Neural cell (in vitro differentiated cells): ENCODE measurements at regions not wholly inside any gene's neighbourhood (a gene's known extent, or its start where the extent isn't known, plus 50 kb on each side); places are given as distances from the start of the nearest gene placed in this dataset.
"Not testable (repeated sequence)": the region's sequence is repeated elsewhere in the genome, so short reads cannot be mapped to it uniquely, and the experiment has no call there.

Experiments
- H2AFZ ChIP-seq: fragments of 200-600, 300-800 bp; sonication (generic), shearing (Covaris generic); 2 replicates; pipeline ENCODE4 v1.6.0; 2014; ENCODE audit warnings: low read depth, mild to moderate bottlenecking, antibody characterized with exemption, low read length, moderate library complexity
- H3F3A ChIP-seq: fragments of 200-600 bp; shearing (Covaris generic); 2 replicates; pipeline ENCODE4 v1.6.1; 2016; ENCODE audit warnings: mild to moderate bottlenecking, moderate library complexity, mixed read lengths, antibody characterized with exemption, low read length; ENCODE audit not compliant: insufficient read depth, poor library complexity, severe bottlenecking
- H3K27ac ChIP-seq: fragments of 200-600, 300-800 bp; sonication (generic), shearing (Covaris generic); 2 replicates; pipeline ENCODE4 v1.5.1; 2014; ENCODE audit warnings: mild to moderate bottlenecking, low read length, moderate library complexity
- H3K27me3 ChIP-seq: fragments of 300-800, 200-600 bp; sonication (generic), shearing (Covaris generic); 2 replicates; pipeline ENCODE4 v1.6.0; 2014; ENCODE audit warnings: mild to moderate bottlenecking, low read depth, low read length, moderate library complexity; ENCODE audit not compliant: insufficient read depth
- H3K36me3 ChIP-seq: fragments of 300-800, 200-600 bp; sonication (generic), shearing (Covaris generic); 2 replicates; pipeline ENCODE4 v1.5.1; 2014; ENCODE audit warnings: mild to moderate bottlenecking, antibody characterized with exemption, low read length, moderate library complexity; ENCODE audit not compliant: insufficient read depth
- H3K4me2 ChIP-seq: fragments of 300-800, 200-600 bp; sonication (generic), shearing (Covaris generic); 2 replicates; pipeline ENCODE4 v1.6.0; 2014; ENCODE audit warnings: mild to moderate bottlenecking, low read length
- H3K4me3 ChIP-seq: fragments of 300-800, 200-600 bp; sonication (generic), shearing (Covaris generic); 2 replicates; pipeline ENCODE4 v1.5.1; 2014; ENCODE audit warnings: mild to moderate bottlenecking, low read length, moderate library complexity
- H3K79me2 ChIP-seq: fragments of 200-600 bp; shearing (Covaris generic); replicated peaks from 2 replicates; pipeline ENCODE4 v1.6.0; 2014; ENCODE audit warnings: mild to moderate bottlenecking, low read length, moderate library complexity; ENCODE audit not compliant: insufficient read depth
- H3K9ac ChIP-seq: fragments of 300-800, 200-600 bp; sonication (generic), shearing (Covaris generic); 2 replicates; pipeline ENCODE4 v1.6.1; 2016; ENCODE audit warnings: mild to moderate bottlenecking, low read length, mixed read lengths
- H3K9me2 ChIP-seq: fragments of 200-600 bp; shearing (Covaris generic); 2 replicates; pipeline ENCODE4 v1.6.1; 2016; ENCODE audit warnings: mild to moderate bottlenecking, low read length, mixed read lengths; ENCODE audit not compliant: insufficient read depth
- H3K9me3 ChIP-seq: fragments of 200-600, 300-800 bp; sonication (generic), shearing (Covaris generic); 2 replicates; pipeline ENCODE4 v1.6.1; 2016; ENCODE audit warnings: mild to moderate bottlenecking, mixed run types, low read length, moderate library complexity, mixed read lengths
- H4K20me1 ChIP-seq: fragments of 200-600 bp; shearing (Covaris generic); 2 replicates; pipeline ENCODE4 v1.6.1; 2016; ENCODE audit warnings: mild to moderate bottlenecking, mixed run types; ENCODE audit not compliant: insufficient read depth
- EP300 ChIP-seq: fragments of 450-650 bp; conservative IDR thresholded peaks from 2 replicates; pipeline ENCODE4 v1.6.1; 2014; ENCODE audit warnings: antibody characterized with exemption, mild to moderate bottlenecking, moderate library complexity; ENCODE audit not compliant: poor library complexity, severe bottlenecking
- EZH2 ChIP-seq: fragments of 200-600, 300-800 bp; shearing (Covaris generic), sonication (generic); IDR thresholded peaks from 2 replicates; pipeline ENCODE4 v1.6.1; 2014; ENCODE audit warnings: antibody characterized with exemption, low read length, borderline replicate concordance, mild to moderate bottlenecking; ENCODE audit not compliant: insufficient read depth, poor library complexity, severe bottlenecking
- MXI1 ChIP-seq: fragments of 450-650 bp; conservative IDR thresholded peaks from 2 replicates; pipeline ENCODE4 v1.6.1; 2014; ENCODE audit warnings: antibody characterized with exemption, mild to moderate bottlenecking; ENCODE audit not compliant: poor library complexity, severe bottlenecking
- POLR2AphosphoS5 ChIP-seq: IDR thresholded peaks from 2 replicates; pipeline ENCODE4 v1.6.1; 2012
- RAD21 ChIP-seq: fragments of 450-650 bp; conservative IDR thresholded peaks from 2 replicates; pipeline ENCODE4 v1.6.1; 2014; ENCODE audit warnings: antibody characterized with exemption, mild to moderate bottlenecking, moderate library complexity
- SMC3 ChIP-seq: fragments of 450-650 bp; conservative IDR thresholded peaks from 2 replicates; pipeline ENCODE4 v1.6.1; 2014; ENCODE audit warnings: antibody characterized with exemption, mild to moderate bottlenecking, moderate library complexity; ENCODE audit not compliant: poor library complexity
- TAF1 ChIP-seq: IDR thresholded peaks from 2 replicates; pipeline ENCODE4 v1.6.1; 2012; ENCODE audit warnings: low read depth
- TF ChIP-seq, protein P1 (sequence below): IDR thresholded peaks from 2 replicates; pipeline ENCODE4 v1.6.1; 2012; ENCODE audit warnings: borderline replicate concordance
- TF ChIP-seq, protein P2 (sequence below): fragments of 450-650 bp; IDR thresholded peaks from 2 replicates; pipeline ENCODE4 v1.5.1; 2014; ENCODE audit warnings: antibody characterized with exemption, mild to moderate bottlenecking, moderate library complexity; ENCODE audit not compliant: poor library complexity, severe bottlenecking

DNA sequence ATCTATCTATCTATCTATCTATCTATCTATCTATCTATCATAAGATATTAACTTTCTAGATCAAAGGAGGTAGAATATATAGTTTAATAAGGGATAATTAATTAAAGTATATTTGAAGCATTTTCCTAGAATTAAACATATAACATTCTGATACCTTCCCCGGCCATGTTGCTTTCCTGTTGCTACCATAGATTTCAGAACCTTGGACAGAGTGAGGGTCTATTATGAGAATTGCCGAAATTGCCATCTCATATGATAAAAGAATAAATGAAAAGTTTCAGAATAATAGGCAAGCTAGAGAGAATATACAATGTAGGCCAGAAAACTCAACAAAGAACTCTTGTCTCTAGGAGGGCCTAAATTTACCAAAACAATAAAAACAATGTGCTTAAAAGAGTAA is 706.1 kb upstream of the TMPRSS15 start:
- no peaks in the 10 kb centered on the region for H3K27me3 ChIP-seq
- no peak overlapping the region for H3K4me2 ChIP-seq
- H3K27ac ChIP-seq = no peak overlapping the region
- H3K9ac ChIP-seq = no peak overlapping the region
- H3F3A ChIP-seq = no peaks in the 10 kb centered on the region
- TF ChIP-seq MXI1 (no peak), RAD21 (no peak), SMC3 (no peak), EZH2 (no peak), TAF1 (no peak), POLR2AphosphoS5 (no peak), EP300 (no peak)
- TF ChIP-seq, protein P1, sequence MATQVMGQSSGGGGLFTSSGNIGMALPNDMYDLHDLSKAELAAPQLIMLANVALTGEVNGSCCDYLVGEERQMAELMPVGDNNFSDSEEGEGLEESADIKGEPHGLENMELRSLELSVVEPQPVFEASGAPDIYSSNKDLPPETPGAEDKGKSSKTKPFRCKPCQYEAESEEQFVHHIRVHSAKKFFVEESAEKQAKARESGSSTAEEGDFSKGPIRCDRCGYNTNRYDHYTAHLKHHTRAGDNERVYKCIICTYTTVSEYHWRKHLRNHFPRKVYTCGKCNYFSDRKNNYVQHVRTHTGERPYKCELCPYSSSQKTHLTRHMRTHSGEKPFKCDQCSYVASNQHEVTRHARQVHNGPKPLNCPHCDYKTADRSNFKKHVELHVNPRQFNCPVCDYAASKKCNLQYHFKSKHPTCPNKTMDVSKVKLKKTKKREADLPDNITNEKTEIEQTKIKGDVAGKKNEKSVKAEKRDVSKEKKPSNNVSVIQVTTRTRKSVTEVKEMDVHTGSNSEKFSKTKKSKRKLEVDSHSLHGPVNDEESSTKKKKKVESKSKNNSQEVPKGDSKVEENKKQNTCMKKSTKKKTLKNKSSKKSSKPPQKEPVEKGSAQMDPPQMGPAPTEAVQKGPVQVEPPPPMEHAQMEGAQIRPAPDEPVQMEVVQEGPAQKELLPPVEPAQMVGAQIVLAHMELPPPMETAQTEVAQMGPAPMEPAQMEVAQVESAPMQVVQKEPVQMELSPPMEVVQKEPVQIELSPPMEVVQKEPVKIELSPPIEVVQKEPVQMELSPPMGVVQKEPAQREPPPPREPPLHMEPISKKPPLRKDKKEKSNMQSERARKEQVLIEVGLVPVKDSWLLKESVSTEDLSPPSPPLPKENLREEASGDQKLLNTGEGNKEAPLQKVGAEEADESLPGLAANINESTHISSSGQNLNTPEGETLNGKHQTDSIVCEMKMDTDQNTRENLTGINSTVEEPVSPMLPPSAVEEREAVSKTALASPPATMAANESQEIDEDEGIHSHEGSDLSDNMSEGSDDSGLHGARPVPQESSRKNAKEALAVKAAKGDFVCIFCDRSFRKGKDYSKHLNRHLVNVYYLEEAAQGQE = no peak
- TF ChIP-seq, protein P2, sequence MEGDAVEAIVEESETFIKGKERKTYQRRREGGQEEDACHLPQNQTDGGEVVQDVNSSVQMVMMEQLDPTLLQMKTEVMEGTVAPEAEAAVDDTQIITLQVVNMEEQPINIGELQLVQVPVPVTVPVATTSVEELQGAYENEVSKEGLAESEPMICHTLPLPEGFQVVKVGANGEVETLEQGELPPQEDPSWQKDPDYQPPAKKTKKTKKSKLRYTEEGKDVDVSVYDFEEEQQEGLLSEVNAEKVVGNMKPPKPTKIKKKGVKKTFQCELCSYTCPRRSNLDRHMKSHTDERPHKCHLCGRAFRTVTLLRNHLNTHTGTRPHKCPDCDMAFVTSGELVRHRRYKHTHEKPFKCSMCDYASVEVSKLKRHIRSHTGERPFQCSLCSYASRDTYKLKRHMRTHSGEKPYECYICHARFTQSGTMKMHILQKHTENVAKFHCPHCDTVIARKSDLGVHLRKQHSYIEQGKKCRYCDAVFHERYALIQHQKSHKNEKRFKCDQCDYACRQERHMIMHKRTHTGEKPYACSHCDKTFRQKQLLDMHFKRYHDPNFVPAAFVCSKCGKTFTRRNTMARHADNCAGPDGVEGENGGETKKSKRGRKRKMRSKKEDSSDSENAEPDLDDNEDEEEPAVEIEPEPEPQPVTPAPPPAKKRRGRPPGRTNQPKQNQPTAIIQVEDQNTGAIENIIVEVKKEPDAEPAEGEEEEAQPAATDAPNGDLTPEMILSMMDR = no peak
- H4K20me1 ChIP-seq = no peaks in the 10 kb centered on the region
- no peaks in the 10 kb centered on the region for H3K9me2 ChIP-seq
- no peaks in the 10 kb centered on the region for H3K9me3 ChIP-seq
- no peak overlapping the region for H3K4me3 ChIP-seq
- H3K36me3 ChIP-seq = no peaks in the 10 kb centered on the region
- H3K79me2 ChIP-seq = no peaks in the 10 kb centered on the region
- H2AFZ ChIP-seq = no peak overlapping the region

GRCh38 chr21:19119259-19119658 is 715.7 kb upstream of the TMPRSS15 start:
- not testable (repeated sequence) for H2AFZ ChIP-seq, H3K27ac ChIP-seq, H3K4me2 ChIP-seq, H3F3A ChIP-seq, H3K9me2 ChIP-seq, H3K4me3 ChIP-seq, H4K20me1 ChIP-seq, H3K27me3 ChIP-seq, H3K79me2 ChIP-seq, H3K9me3 ChIP-seq, H3K36me3 ChIP-seq, H3K9ac ChIP-seq

- H2AFZ ChIP-seq = no peak overlapping the region
- H3K9ac ChIP-seq = no peak overlapping the region
- H3K27me3 ChIP-seq = no peaks in the 10 kb centered on the region
- no peaks in the 10 kb centered on the region for H3K36me3 ChIP-seq
- H3K79me2 ChIP-seq = no peaks in the 10 kb centered on the region
- no peaks in the 10 kb centered on the region for H3F3A ChIP-seq
- H3K9me2 ChIP-seq = no peaks in the 10 kb centered on the region
- TF ChIP-seq POLR2AphosphoS5 = no peak
- TF ChIP-seq EZH2 = no peak
- TF ChIP-seq, protein P2 = no peak
- no peak for TF ChIP-seq SMC3
- TF ChIP-seq EP300 = no peak
- H3K4me2 ChIP-seq = no peak overlapping the region
- H4K20me1 ChIP-seq = no peaks in the 10 kb centered on the region
- no peak overlapping the region for H3K4me3 ChIP-seq
- H3K27ac ChIP-seq = no peak overlapping the region
- no peaks in the 10 kb centered on the region for H3K9me3 ChIP-seq
Observed at GRCh38 chr21:19120591-19120990, 717.0 kb upstream of the TMPRSS15 start.
